K562 (cell line): ENCODE measurements at regions not wholly inside any gene's neighbourhood (a gene's known extent, or its start where the extent isn't known, plus 50 kb on each side); places are given as distances from the start of the nearest gene placed in this dataset.

ENCODE experiments used
- CHCHD3 ChIP-seq: fragments of 250-450 bp; sonication (Bioruptor Pico); IDR thresholded peaks from 2 replicates; pipeline ENCODE4 v2.1.2; 2022; ENCODE audit warnings: mild to moderate bottlenecking
- MTA1 ChIP-seq: fragments of 450-650 bp; IDR thresholded peaks from 2 replicates; pipeline ENCODE4 v1.6.1; 2017; ENCODE audit warnings: borderline replicate concordance
- ZNF512 ChIP-seq: IDR thresholded peaks from 2 replicates; pipeline ENCODE4 v1.6.1; 2016; ENCODE audit warnings: missing genetic modification characterization, missing compliant biosample characterization
- TF ChIP-seq, protein P1 (sequence below), 2 experiments: fragments of 450-650 bp; formaldehyde crosslinking in 1 of 2; IDR thresholded peaks; 2 replicates each; pipeline versions ENCODE4 v1.4.0 to v1.6.1; 2014 to 2020; ENCODE audit warnings: mild to moderate bottlenecking in 2 of 2, borderline replicate concordance in 1 of 2, low read depth in 1 of 2

DNA sequence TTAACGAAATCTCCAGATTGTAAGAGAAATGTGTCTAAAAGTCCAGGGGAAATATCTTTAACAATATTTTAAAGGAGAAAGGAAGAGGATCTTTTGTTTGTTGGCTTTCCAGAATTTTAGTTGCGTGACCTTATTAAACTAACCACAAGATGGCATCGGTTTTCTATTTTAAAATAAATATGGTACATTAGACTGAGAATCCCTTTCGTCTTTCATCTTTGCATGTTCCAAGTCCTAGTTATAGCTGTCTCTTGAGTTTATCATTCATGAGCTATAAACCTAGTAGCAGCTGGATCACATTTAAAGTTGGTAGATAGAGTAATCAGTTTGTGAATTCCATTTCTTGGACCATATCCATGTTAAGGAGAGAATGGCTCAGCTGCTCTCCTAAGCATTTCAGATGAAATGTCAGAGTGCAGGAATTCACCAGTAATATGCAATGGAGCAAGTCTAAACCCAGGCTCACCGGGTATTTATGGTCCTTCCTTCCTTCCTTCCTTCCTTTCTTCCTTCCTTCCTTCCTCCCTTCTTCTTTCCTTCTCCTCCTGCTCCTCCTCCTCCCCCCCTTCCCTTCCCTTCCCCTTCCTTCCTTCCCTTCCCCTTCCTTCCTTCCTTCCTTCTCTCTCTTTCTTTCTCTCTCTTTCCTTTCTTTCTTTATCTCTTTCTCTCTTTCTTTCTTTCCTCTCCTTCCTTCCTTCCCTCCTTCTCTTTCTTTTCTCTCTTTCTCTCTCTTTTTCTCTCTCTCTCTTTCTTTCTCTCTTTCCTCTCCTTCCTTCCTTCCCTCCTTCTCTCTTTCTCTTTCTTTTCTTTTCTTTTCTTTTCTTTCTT, 57.8 kb upstream of the RAB18 start (continued):
- TF ChIP-seq, protein P1, sequence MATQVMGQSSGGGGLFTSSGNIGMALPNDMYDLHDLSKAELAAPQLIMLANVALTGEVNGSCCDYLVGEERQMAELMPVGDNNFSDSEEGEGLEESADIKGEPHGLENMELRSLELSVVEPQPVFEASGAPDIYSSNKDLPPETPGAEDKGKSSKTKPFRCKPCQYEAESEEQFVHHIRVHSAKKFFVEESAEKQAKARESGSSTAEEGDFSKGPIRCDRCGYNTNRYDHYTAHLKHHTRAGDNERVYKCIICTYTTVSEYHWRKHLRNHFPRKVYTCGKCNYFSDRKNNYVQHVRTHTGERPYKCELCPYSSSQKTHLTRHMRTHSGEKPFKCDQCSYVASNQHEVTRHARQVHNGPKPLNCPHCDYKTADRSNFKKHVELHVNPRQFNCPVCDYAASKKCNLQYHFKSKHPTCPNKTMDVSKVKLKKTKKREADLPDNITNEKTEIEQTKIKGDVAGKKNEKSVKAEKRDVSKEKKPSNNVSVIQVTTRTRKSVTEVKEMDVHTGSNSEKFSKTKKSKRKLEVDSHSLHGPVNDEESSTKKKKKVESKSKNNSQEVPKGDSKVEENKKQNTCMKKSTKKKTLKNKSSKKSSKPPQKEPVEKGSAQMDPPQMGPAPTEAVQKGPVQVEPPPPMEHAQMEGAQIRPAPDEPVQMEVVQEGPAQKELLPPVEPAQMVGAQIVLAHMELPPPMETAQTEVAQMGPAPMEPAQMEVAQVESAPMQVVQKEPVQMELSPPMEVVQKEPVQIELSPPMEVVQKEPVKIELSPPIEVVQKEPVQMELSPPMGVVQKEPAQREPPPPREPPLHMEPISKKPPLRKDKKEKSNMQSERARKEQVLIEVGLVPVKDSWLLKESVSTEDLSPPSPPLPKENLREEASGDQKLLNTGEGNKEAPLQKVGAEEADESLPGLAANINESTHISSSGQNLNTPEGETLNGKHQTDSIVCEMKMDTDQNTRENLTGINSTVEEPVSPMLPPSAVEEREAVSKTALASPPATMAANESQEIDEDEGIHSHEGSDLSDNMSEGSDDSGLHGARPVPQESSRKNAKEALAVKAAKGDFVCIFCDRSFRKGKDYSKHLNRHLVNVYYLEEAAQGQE (IDR thresholded peaks at IDR 0.05; ENCODE audit: borderline replicate concordance), result peak; percentile 53
- TF ChIP-seq, protein P1 (CRISPR knock-in tag; IDR thresholded peaks at IDR 0.05; ENCODE audit: low read depth), result no peak
- TF ChIP-seq MTA1 (0 out of 2 replicates have a peak, but pooled peaks have one; percentile 24), CHCHD3 (CRISPR knock-in tag) (no peak), ZNF512 (tag) (peak; percentile 98)
